Stomach smooth muscle (tissue), 2 donors: ENCODE measurements at regions not wholly inside any gene's neighbourhood (a gene's known extent, or its start where the extent isn't known, plus 50 kb on each side); places are given as distances from the start of the nearest gene placed in this dataset.

Experiments
- H3K27ac ChIP-seq: one replicate; pipeline ENCODE4 v1.7.0; 2013; ENCODE audit warnings: mild to moderate bottlenecking, low read length, inconsistent platforms
- H3K27me3 ChIP-seq, 2 donors: one replicate each; pipeline ENCODE4 v1.7.0; 2013; ENCODE audit warnings: low read length in 2 of 2; ENCODE audit not compliant: insufficient read depth in 2 of 2, control insufficient read depth in 1 of 2
- H3K36me3 ChIP-seq, 2 donors: one replicate each; pipeline ENCODE4 v1.7.0; 2013; ENCODE audit warnings: low read length in 2 of 2; ENCODE audit not compliant: control insufficient read depth in 2 of 2, insufficient read depth in 2 of 2
- H3K4me1 ChIP-seq: one replicate; pipeline ENCODE4 v1.7.0; 2013; ENCODE audit warnings: low read length; ENCODE audit not compliant: control insufficient read depth, insufficient read depth
- H3K4me3 ChIP-seq, 2 donors: one replicate each; pipeline ENCODE4 v1.7.0; 2013; ENCODE audit warnings: low read length in 2 of 2
- H3K9ac ChIP-seq, 2 donors: one replicate each; pipeline ENCODE4 v1.7.0; 2013; ENCODE audit warnings: low read length in 2 of 2, mild to moderate bottlenecking in 1 of 2
- H3K9me3 ChIP-seq, 2 donors: one replicate each; pipeline ENCODE4 v1.7.0; 2013; ENCODE audit warnings: low read length in 2 of 2; ENCODE audit not compliant: control insufficient read depth in 2 of 2
- donor health status: healthy.
- donor health status: Pancreatic carcinoma.

DNA sequence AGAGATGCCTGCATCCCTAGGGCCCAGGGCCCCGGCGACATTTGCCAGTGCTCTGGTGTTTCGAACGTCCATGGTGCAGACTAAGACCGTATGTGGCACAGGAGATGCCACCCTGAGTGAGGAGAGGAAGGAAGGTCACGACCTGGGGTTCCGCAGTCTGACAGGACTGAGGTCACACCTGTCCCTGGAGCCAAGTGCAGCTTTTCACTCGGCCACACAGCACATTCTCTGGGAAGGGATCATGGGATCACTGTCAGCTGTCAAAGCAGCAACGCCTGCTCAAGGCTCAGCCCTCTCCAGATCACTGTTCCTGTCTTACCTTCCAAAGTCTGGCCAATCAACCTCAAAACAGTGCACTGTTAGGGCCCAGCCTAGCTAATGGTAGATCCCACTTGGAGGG is 243.6 kb downstream of the SIPA1L2 start:
- Histone ChIP-seq H3K27ac (no peak overlapping the region), H3K9ac (no peak overlapping the region), H3K36me3 (no peaks in the 10 kb centered on the region), H3K4me1 (no peaks in the 10 kb centered on the region), H3K4me3 (no peak overlapping the region), H3K27me3 (peaks cover 0 to 3% of the 10 kb centered on the region in 2 donors), H3K9me3 (no peaks in the 10 kb centered on the region)

DNA sequence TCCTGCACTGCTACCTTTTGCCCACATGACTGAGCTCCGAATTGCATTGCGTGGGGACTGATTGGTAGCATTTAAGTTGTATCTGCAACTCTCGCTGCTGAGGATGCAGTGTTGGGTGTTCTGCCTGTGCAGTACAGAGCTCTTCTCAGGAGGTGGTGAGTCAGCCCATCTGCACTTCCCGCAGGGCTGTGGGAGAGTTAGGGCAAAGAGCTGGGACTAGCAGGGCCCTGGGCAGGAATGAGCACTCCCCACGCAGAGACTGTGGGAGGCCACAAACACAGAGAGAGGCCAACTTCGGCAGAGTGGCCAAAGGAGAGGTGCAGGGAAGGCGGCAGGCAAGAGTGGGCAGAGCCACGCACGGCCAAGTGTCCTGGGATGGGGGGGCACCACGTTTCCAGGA is 244.7 kb downstream of the SIPA1L2 start:
- Histone ChIP-seq H3K4me1 (no peaks in the 10 kb centered on the region), H3K4me3 (no peak overlapping the region), H3K27ac (no peak overlapping the region), H3K27me3 (peaks cover 0 to 3% of the 10 kb centered on the region in 2 donors), H3K9me3 (no peaks in the 10 kb centered on the region), H3K36me3 (no peaks in the 10 kb centered on the region), H3K9ac (no peak overlapping the region)

DNA sequence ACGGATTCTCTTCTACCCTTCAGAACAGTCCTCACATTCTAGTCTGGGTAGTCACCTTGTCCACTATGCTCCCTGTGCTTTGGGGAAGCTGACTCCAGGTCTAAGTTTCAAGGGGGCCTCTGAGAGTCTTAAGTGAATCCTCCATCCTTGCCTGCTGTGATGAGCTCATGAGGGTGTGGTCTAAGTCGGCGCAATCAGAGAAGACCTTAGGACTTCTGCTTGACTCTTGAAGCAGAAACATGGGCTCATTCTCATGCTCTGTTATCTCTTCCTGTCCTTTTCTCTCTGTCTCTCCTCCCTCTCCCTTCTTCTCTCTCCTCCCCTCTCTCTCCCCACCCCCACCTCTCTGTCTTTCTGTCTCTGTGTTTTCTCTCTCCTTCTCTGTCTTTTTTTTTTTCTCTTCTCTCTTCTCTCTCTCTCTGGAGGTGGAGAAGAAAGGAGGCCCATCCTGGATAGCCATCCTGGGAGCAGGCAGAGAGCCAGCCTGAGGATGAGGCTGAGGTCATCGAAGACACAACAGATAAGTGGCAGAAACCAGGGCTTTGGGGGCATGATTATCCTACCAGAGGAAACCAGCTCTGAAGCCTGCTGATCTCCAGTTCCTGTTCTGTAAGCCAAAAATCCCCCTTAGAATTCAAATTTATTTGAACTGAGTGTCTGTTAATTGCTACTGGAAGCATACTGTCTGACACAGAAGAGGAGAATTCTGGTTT is 245.6 kb downstream of the SIPA1L2 start:
- no peak overlapping the region for H3K9ac ChIP-seq
- no peak overlapping the region for H3K27ac ChIP-seq
- peaks cover 0 to 3% of the 10 kb centered on the region in 2 donors for H3K27me3 ChIP-seq
- H3K36me3 ChIP-seq = no peaks in the 10 kb centered on the region
- no peak overlapping the region for H3K4me3 ChIP-seq
- no peaks in the 10 kb centered on the region for H3K9me3 ChIP-seq
- H3K4me1 ChIP-seq = no peaks in the 10 kb centered on the region

DNA sequence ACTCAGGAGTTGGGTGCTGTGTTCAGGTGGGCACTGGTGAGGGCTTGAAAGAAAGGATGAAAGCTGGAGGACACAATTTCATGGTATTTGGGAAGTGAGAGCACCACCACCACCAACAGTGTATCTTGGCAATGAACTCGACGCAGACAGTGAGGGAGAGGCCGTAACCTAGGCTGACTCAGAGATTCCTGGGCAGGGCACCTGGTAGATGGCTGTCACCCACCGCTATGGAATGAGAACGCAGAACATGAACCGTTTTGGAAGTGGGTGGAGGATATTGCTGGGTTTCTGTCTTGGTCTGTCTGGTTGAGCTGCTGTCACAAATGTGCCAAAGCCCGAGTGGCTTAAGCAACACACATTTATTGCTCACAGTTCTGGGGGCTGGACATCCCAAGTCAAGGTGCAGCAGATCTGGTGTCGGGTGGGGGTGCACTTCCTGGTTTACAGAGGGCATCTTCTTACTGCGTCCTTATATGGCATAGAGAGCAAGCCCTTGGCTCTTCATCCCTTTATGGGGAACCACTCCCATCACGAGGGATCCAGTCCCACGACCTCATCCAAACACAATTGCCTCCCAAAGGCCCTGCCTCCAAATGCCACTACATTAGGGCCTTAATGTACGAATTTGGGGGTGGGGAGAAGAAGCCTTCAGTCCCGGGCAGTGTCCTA is 246.3 kb downstream of the SIPA1L2 start:
- H3K27ac ChIP-seq = no peak overlapping the region
- H3K36me3 ChIP-seq = no peaks in the 10 kb centered on the region
- H3K9ac ChIP-seq = no peak overlapping the region
- H3K4me3 ChIP-seq = no peak overlapping the region
- peaks cover 0 to 3% of the 10 kb centered on the region in 2 donors for H3K27me3 ChIP-seq
- H3K4me1 ChIP-seq = peaks cover 3% of the 10 kb centered on the region
- no peaks in the 10 kb centered on the region for H3K9me3 ChIP-seq

DNA sequence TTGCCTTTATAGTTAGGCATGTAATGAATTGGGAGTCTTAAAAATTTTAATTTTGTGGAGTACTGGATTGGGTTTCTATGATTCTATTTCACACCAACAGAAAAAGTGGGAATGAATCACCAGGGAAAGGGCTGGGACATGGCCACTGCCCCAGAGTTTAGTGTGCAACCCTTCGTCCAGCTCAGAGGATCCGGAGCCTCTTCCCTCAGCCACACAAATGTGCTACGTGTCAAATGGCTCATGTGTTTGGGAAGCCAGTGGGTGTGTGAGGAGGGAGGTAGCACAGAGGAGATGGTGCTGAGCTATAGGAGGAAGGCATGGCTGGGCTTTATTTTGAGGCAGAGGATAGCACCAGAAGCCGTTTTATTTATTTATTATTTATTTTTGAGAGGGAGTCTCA is 247.3 kb downstream of the SIPA1L2 start:
- Histone ChIP-seq H3K4me1 (peaks cover 8% of the 10 kb centered on the region), H3K9me3 (no peaks in the 10 kb centered on the region), H3K9ac (no peak overlapping the region), H3K27ac (no peak overlapping the region), H3K4me3 (no peak overlapping the region), H3K27me3 (peaks cover 0 to 3% of the 10 kb centered on the region in 2 donors), H3K36me3 (no peaks in the 10 kb centered on the region)

DNA sequence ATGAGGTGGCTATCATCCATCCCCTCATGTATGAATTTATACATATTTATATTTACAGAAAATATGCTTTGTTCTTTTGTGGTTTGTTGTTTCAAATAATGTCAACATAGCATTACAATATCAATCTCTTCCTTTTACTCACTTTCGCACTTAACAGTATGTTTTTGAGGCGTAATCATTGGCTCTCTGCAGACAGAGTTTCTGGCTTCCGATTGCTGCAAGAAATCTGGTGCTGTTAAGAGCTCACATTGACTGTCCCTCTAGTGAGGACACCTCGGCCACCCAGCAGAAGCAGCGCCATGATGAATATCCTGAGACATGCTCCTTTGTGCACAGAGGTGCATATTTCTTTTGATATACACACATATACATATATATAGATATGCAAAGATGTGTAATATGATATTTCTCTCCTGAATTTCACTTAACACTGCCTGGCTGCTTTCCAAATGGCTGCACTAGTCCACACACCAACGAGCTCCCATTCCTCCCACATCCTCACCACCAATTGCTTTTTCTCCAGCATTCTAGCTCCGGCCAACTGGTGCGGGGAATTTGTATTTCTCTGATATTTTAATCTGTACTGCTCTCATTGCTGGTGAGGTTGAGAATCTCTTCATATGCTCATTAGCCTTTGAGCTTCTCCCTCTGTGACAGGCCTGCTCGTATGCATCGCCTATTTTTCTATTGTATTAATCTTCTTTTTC is 248.4 kb downstream of the SIPA1L2 start:
- no peak overlapping the region for H3K9ac ChIP-seq
- H3K4me1 ChIP-seq = peaks cover 15% of the 10 kb centered on the region
- no peaks in the 10 kb centered on the region for H3K9me3 ChIP-seq
- no peak overlapping the region for H3K27ac ChIP-seq
- peaks cover 0 to 3% of the 10 kb centered on the region in 2 donors for H3K27me3 ChIP-seq
- H3K4me3 ChIP-seq = no peak overlapping the region
- no peaks in the 10 kb centered on the region for H3K36me3 ChIP-seq

DNA sequence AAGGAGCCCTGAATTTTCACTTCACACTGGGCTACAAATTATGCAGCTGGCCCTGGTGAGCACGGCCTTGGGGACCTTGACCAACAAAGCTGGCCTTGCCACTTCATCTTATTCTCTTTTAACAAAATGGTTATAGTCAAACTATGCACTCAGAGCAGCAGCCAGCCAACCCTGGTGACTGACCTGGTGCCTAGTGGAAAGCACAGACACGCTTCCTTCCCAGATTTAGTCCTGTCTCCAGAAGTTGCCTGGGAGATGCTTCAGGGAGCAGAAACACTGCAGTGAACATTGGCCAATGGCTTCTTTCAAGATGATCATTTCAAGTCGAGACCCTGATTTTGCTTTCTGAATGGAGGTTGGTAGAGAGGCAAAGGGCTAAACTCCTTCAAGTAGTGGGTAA is 249.3 kb downstream of the SIPA1L2 start:
- peaks cover 0 to 3% of the 10 kb centered on the region in 2 donors for H3K27me3 ChIP-seq
- H3K27ac ChIP-seq = no peak overlapping the region
- H3K36me3 ChIP-seq = no peaks in the 10 kb centered on the region
- H3K9me3 ChIP-seq = no peaks in the 10 kb centered on the region
- no peak overlapping the region for H3K4me3 ChIP-seq
- H3K9ac ChIP-seq = no peak overlapping the region
- H3K4me1 ChIP-seq = peaks cover 17% of the 10 kb centered on the region

DNA sequence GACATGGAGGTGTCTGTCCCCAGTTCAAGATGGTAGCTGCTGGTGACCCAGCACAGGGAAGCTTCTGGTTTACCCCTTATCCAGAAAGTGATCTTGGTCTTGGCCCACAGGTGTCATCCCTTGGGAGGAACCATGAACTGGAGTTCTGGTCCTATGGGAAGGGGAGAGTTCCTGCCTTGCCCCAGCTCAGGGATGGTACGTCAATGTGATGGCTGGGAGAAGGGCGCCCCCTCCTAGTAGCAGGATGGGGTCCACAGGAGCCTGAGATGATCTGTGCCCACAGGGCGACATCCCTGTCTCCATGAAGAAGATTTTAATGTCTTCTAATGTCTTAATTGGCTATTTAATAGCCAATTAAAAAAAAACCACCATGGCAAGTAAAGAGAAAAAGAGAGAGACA is 249.8 kb downstream of the SIPA1L2 start:
- H3K27me3 ChIP-seq = peaks cover 0 to 3% of the 10 kb centered on the region in 2 donors
- no peak overlapping the region for H3K9ac ChIP-seq
- H3K9me3 ChIP-seq = no peaks in the 10 kb centered on the region
- H3K36me3 ChIP-seq = no peaks in the 10 kb centered on the region
- H3K4me3 ChIP-seq = no peak overlapping the region
- H3K4me1 ChIP-seq = peaks cover 17% of the 10 kb centered on the region
- H3K27ac ChIP-seq = no peak overlapping the region

DNA sequence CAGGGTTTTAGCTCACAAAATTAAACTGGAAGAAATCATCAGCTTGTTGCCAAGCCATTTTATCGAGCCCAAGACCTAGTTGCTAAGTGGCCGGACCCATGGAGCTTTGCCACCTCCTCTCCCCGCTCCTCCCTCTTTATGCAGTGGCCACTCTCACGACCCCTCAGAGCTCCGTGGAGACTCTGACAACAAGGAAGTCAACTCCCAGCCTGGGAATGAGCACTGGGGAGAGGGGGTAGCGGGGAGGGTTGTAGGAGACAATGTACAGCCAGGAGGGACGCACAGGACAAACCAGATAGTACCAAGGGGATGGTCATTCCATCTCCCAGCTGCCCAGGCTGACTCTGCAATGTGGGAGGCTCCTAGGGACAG is 250.9 kb downstream of the SIPA1L2 start:
- H3K27ac ChIP-seq = no peak overlapping the region
- H3K27me3 ChIP-seq = peaks cover 0 to 2% of the 10 kb centered on the region in 2 donors
- H3K36me3 ChIP-seq = no peaks in the 10 kb centered on the region
- H3K4me3 ChIP-seq = no peak overlapping the region
- H3K4me1 ChIP-seq = peaks cover 17% of the 10 kb centered on the region
- H3K9me3 ChIP-seq = no peaks in the 10 kb centered on the region
- H3K9ac ChIP-seq = no peak overlapping the region

DNA sequence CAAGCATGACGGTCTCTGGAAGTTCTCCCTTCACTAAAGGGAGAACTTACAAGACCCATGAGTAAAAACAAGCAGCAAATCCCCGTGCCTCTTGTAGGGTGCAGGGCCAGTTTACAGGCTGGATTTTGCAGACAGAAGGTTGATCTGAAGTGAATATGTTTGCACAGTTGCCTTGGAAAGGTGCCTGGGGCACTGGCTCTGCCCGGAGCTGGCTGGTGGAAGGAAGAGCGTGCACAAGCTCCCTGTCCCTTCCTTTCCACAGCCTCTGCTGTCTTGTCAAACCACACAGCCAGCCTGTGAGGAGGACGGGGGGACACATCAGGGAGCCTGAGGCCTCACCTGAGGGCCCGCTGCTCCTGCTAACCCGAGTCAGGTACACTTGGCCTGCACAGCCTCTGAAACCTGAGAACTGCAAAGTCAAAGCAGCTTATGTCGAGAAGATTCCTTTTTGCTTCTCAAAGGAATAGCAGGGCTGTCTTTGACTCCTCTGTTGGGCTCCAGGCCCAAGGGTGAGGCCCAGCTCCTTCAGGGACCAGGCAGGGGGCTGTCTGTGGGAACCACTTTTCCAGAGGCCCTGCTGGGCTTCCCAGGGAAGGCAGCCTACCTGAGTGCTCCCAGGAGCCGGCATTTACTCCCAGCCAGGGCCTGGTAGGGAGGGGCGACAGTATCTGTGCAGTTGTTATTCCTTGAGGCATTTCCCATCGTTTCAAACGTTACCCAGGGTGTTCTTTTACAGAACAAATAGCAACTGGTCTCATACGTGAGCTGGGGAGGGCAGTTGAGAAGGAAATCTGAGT is 251.5 kb downstream of the SIPA1L2 start:
- Histone ChIP-seq H3K27me3 (no peaks in the 10 kb centered on the region), H3K4me3 (no peak overlapping the region), H3K4me1 (peaks cover 17% of the 10 kb centered on the region), H3K27ac (no peak overlapping the region), H3K36me3 (no peaks in the 10 kb centered on the region), H3K9me3 (no peaks in the 10 kb centered on the region), H3K9ac (no peak overlapping the region)
